Trophoblast cell (in vitro differentiated cells and primary cell): ENCODE measurements at regions not wholly inside any gene's neighbourhood (a gene's known extent, or its start where the extent isn't known, plus 50 kb on each side); places are given as distances from the start of the nearest gene placed in this dataset.
"Not testable (repeated sequence)": the region's sequence is repeated elsewhere in the genome, so short reads cannot be mapped to it uniquely, and the experiment has no call there.

ENCODE experiments used
- DNase-seq, 2 donors: peaks; one replicate each; pipeline ENCODE4 v3.0.0-alpha.2; 2016
- H2AFZ ChIP-seq: 2 replicates; pipeline ENCODE4 v1.6.1; 2013; ENCODE audit warnings: low read length, moderate library complexity, mild to moderate bottlenecking; ENCODE audit not compliant: insufficient read depth, poor library complexity
- H2AK5ac ChIP-seq: 2 replicates; pipeline ENCODE4 v1.6.1; 2013; ENCODE audit warnings: mild to moderate bottlenecking, low read length
- H2BK120ac ChIP-seq: 2 replicates; pipeline ENCODE4 v1.6.1; 2013; ENCODE audit warnings: low read length, mild to moderate bottlenecking, moderate library complexity; ENCODE audit not compliant: insufficient read depth, poor library complexity
- H2BK12ac ChIP-seq: 2 replicates; pipeline ENCODE4 v1.6.1; 2013; ENCODE audit warnings: mild to moderate bottlenecking, low read length, moderate library complexity
- H2BK5ac ChIP-seq: 2 replicates; pipeline ENCODE4 v1.6.1; 2013; ENCODE audit warnings: low read length, low read depth, moderate library complexity, mild to moderate bottlenecking; ENCODE audit not compliant: poor library complexity
- H3K14ac ChIP-seq: 2 replicates; pipeline ENCODE4 v1.6.1; 2013; ENCODE audit warnings: mild to moderate bottlenecking, low read length
- H3K18ac ChIP-seq: 2 replicates; pipeline ENCODE4 v1.6.1; 2013; ENCODE audit warnings: mild to moderate bottlenecking, low read length
- H3K23ac ChIP-seq: 2 replicates; pipeline ENCODE4 v1.6.1; 2013; ENCODE audit warnings: low read length
- H3K27ac ChIP-seq: 2 replicates; pipeline ENCODE4 v1.5.1; 2013; ENCODE audit warnings: low read depth, mild to moderate bottlenecking, inconsistent platforms, low read length, moderate library complexity
- H3K27me3 ChIP-seq: 2 replicates; pipeline ENCODE4 v1.6.1; 2013; ENCODE audit warnings: inconsistent platforms, mild to moderate bottlenecking, low read length, moderate library complexity; ENCODE audit not compliant: insufficient read depth
- H3K36me3 ChIP-seq, 2 experiments: 1 replicate in 1 of 2; 2 replicates in 1 of 2; pipeline ENCODE4 v1.6.1; 2013; ENCODE audit warnings: low read length in 2 of 2, mild to moderate bottlenecking in 2 of 2, moderate library complexity in 1 of 2; ENCODE audit not compliant: insufficient read depth in 2 of 2, control insufficient read depth in 1 of 2
- H3K4ac ChIP-seq: 2 replicates; pipeline ENCODE4 v1.6.1; 2013; ENCODE audit warnings: low read depth, mild to moderate bottlenecking, low read length, moderate library complexity
- H3K4me1 ChIP-seq, 2 experiments: 1 replicate in 1 of 2; 2 replicates in 1 of 2; pipeline ENCODE4 v1.6.1; 2013; ENCODE audit warnings: low read length in 2 of 2, mild to moderate bottlenecking in 2 of 2, moderate library complexity in 1 of 2; ENCODE audit not compliant: insufficient read depth in 2 of 2, control insufficient read depth in 1 of 2
- H3K4me2 ChIP-seq: 2 replicates; pipeline ENCODE4 v1.6.1; 2013; ENCODE audit warnings: inconsistent platforms, mild to moderate bottlenecking, low read length, moderate library complexity
- H3K4me3 ChIP-seq: 2 replicates; pipeline ENCODE4 v1.5.1; 2013; ENCODE audit warnings: mild to moderate bottlenecking, low read depth, low read length, inconsistent platforms
- H3K79me1 ChIP-seq: one replicate; pipeline ENCODE4 v1.6.1; 2013; ENCODE audit warnings: low read length
- H3K79me2 ChIP-seq: 2 replicates; pipeline ENCODE4 v1.6.1; 2013; ENCODE audit warnings: low read length, mild to moderate bottlenecking; ENCODE audit not compliant: control insufficient read depth, insufficient read depth, poor library complexity
- H3K9ac ChIP-seq: 2 replicates; pipeline ENCODE4 v1.6.1; 2013; ENCODE audit warnings: mild to moderate bottlenecking, low read length
- H3K9me3 ChIP-seq: 2 replicates; pipeline ENCODE4 v1.6.1; 2013; ENCODE audit warnings: low read depth, mild to moderate bottlenecking, control low read depth, inconsistent platforms, low read length; ENCODE audit not compliant: insufficient read depth
- H4K12ac ChIP-seq: 2 replicates; pipeline ENCODE4 v1.6.1; 2013; ENCODE audit warnings: low read depth, mild to moderate bottlenecking, low read length, moderate library complexity
- H4K8ac ChIP-seq: 2 replicates; pipeline ENCODE4 v1.6.1; 2013; ENCODE audit warnings: low read depth, mild to moderate bottlenecking, low read length, moderate library complexity
- H4K91ac ChIP-seq: one replicate; pipeline ENCODE4 v1.6.1; 2013; ENCODE audit warnings: low read depth, mild to moderate bottlenecking, low read length, moderate library complexity
- whole genome bisulfite sequencing: extraction: QIAGEN DNeasy Blood & Tissue Kit; methylation state at CpG from one replicate; pipeline ENCODE4 v1.1.7; 2013; ENCODE audit warnings: missing lambda C conversion rate; ENCODE audit not compliant: insufficient read length, insufficient coverage; ENCODE audit errors: extremely low coverage; 5-methylcytosine and 5-hydroxymethylcytosine counted together

- Histone ChIP-seq H4K91ac (no peak overlapping the region), H3K4me2 (no peak overlapping the region), H3K9ac (no peak overlapping the region), H3K27ac (no peak overlapping the region), H3K4ac (no peak overlapping the region), H2AFZ (no peak overlapping the region), H4K12ac (no peak overlapping the region), H3K4me3 (no peak overlapping the region), H3K36me3 (no peaks in the 10 kb centered on the region), H3K27me3 (no peaks in the 10 kb centered on the region), H3K4me1 (no peaks in the 10 kb centered on the region), H4K8ac (no peak overlapping the region), H3K14ac (no peak overlapping the region), H2BK5ac (no peak overlapping the region), H3K23ac (no peak overlapping the region), H3K79me1 (no peaks in the 10 kb centered on the region), H3K79me2 (no peaks in the 10 kb centered on the region), H2BK120ac (no peak overlapping the region), H3K18ac (no peak overlapping the region), H3K9me3 (no peaks in the 10 kb centered on the region), H2AK5ac (no peak overlapping the region), H2BK12ac (no peak overlapping the region)
- DNase-seq: no peak
- WGBS: no CpG with 5 or more reads among the region's 3 CpGs
These were observed 129.9 kb upstream of the ALG10 start for GRCh38 chr12:33892425-33892824.

GRCh38 chr12:33920460-33920859, 101.8 kb upstream of the ALG10 start:
- not testable (repeated sequence) for H3K27ac ChIP-seq, H4K91ac ChIP-seq, H3K27me3 ChIP-seq, H3K4ac ChIP-seq, H3K79me1 ChIP-seq, H2BK12ac ChIP-seq, H3K18ac ChIP-seq, H3K4me2 ChIP-seq, H3K9ac ChIP-seq, H3K4me3 ChIP-seq, H3K23ac ChIP-seq, H2AFZ ChIP-seq, H3K14ac ChIP-seq, H3K36me3 ChIP-seq, H3K4me1 ChIP-seq, H3K9me3 ChIP-seq, DNase-seq, H2AK5ac ChIP-seq, H2BK5ac ChIP-seq, H4K12ac ChIP-seq, H2BK120ac ChIP-seq, H4K8ac ChIP-seq, H3K79me2 ChIP-seq
- WGBS: no CpG with 5 or more reads among the region's 5 CpGs

- no peaks in the 10 kb centered on the region for H3K36me3 ChIP-seq
- DNase-seq: no peak
- no peak overlapping the region for H2AK5ac ChIP-seq
- H3K4me3 ChIP-seq: no peak overlapping the region
- H3K23ac ChIP-seq: no peak overlapping the region
- H2BK120ac ChIP-seq: no peak overlapping the region
- peaks cover 6% of the 10 kb centered on the region for H3K9me3 ChIP-seq
- no peaks in the 10 kb centered on the region for H3K79me2 ChIP-seq
- H2AFZ ChIP-seq: no peak overlapping the region
- H3K27ac ChIP-seq: no peak overlapping the region
- no peak overlapping the region for H4K12ac ChIP-seq
- no peak overlapping the region for H3K4me2 ChIP-seq
- H2BK12ac ChIP-seq: no peak overlapping the region
- no CpG with 5 or more reads among the region's 3 CpGs for WGBS
- H4K8ac ChIP-seq: no peak overlapping the region
- no peak overlapping the region for H3K14ac ChIP-seq
- no peaks in the 10 kb centered on the region for H3K79me1 ChIP-seq
- H4K91ac ChIP-seq: no peak overlapping the region
- no peaks in the 10 kb centered on the region for H3K4me1 ChIP-seq
- H3K9ac ChIP-seq: no peak overlapping the region
- H3K27me3 ChIP-seq: no peaks in the 10 kb centered on the region
- no peak overlapping the region for H2BK5ac ChIP-seq
- no peak overlapping the region for H3K18ac ChIP-seq
- H3K4ac ChIP-seq: no peak overlapping the region
These were observed 96.2 kb upstream of the ALG10 start for GRCh38 chr12:33926095-33926494.

DNA sequence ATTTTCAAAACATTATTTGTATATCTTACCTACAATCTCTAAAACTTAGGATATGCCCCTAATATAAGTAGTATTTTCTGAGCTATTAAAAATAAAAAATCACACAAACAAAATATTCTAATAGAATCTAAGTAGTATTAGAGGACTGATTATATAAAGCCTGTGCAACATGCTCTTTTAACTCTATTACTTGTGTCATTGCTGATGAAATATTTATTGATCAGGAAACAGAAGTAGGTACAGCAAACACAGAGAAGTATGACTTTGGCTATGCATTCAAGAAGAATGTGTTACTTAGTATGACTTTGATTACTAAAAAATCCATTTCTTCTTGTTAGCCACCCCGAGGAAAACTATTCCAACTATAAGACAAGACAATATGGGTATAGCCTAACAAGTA, 84.6 kb upstream of the ALG10 start:
- not testable (repeated sequence) for H4K8ac ChIP-seq, H3K27ac ChIP-seq, H3K23ac ChIP-seq, H3K9ac ChIP-seq, H3K36me3 ChIP-seq, H3K4ac ChIP-seq, H2BK12ac ChIP-seq, H4K12ac ChIP-seq, H3K4me2 ChIP-seq, H4K91ac ChIP-seq, H3K27me3 ChIP-seq, H2AK5ac ChIP-seq, H3K14ac ChIP-seq, H3K4me3 ChIP-seq, H2BK5ac ChIP-seq, H3K4me1 ChIP-seq, H2BK120ac ChIP-seq, H3K79me1 ChIP-seq, H3K9me3 ChIP-seq, H3K79me2 ChIP-seq, H3K18ac ChIP-seq, DNase-seq, H2AFZ ChIP-seq
- WGBS: no CpG with 5 or more reads among the region's 1 CpG
